GM12878 (cell line): ENCODE measurements at regions not wholly inside any gene's neighbourhood (a gene's known extent, or its start where the extent isn't known, plus 50 kb on each side); places are given as distances from the start of the nearest gene placed in this dataset.

ENCODE experiments used
- ATAC-seq: fragments of 200-7000 bp; cut with Tn5 transposase; 3 replicates; pipeline ENCODE4 v1.9.1; 2020; ENCODE audit warnings: mild to moderate bottlenecking, moderate library complexity
- BruUV-seq: library from RNA; stranded (reverse); fragments of 400-500 nt; replicated peaks from 2 replicates; lab custom pipeline; 2021; lab: Mats Ljungman, UMichigan
- CTCF ChIA-PET: fragments of 300-600 bp; sonication (Branson Sonifier 250); formaldehyde crosslinking; extraction: SDS; loops from one replicate; lab custom pipeline; 2021; ENCODE audit warnings: inconsistent platforms; lab: Yijun Ruan, JAX
- POLR2A ChIA-PET: fragments of 350-600 bp; formaldehyde crosslinking; extraction: SDS; loops from one replicate; lab custom pipeline; 2021; ENCODE audit warnings: inconsistent platforms; lab: Charles Lee
- RAD21 ChIA-PET: fragments of 300-600 bp; sonication (Branson Sonifier 250); formaldehyde crosslinking; loops from one replicate; lab custom pipeline; 2023; ENCODE audit warnings: antibody characterized with exemption; ENCODE audit not compliant: unreplicated experiment; lab: Charles Lee
- SMC1A ChIA-PET: fragments of 300-600 bp; sonication (Branson Sonifier 250); formaldehyde crosslinking; loops from one replicate; lab custom pipeline; 2023; ENCODE audit not compliant: unreplicated experiment, uncharacterized antibody; lab: Charles Lee
- DNase-seq: peaks from one replicate; pipeline ENCODE4 v3.0.0-alpha.2; 2011; ENCODE audit warnings: low read depth, low spot score
- FAIRE-seq: peaks from 3 replicates; lab custom pipeline; 2011; peaks lifted over from hg19 to GRCh38; lab: Jason Lieb, UNC
- H2AFZ ChIP-seq: 2 replicates; pipeline ENCODE4 v1.6.0; 2011; ENCODE audit warnings: low read depth, low read length, control low read depth; ENCODE audit not compliant: control insufficient read depth
- H3K27ac ChIP-seq: 2 replicates; pipeline ENCODE4 v1.5.1; 2011; ENCODE audit warnings: control low read depth; ENCODE audit not compliant: control insufficient read depth, insufficient read depth
- H3K27me3 ChIP-seq, 2 experiments: replicated peaks in 1 of 2; 2 replicates each; pipeline versions ENCODE4 v1.6.0 to v1.6.1; 2011; ENCODE audit warnings: low read length in 1 of 2; ENCODE audit not compliant: control insufficient read depth in 2 of 2, insufficient read depth in 2 of 2
- H3K36me3 ChIP-seq, 2 experiments: 2 replicates each; pipeline ENCODE4 v1.5.1; 2011; ENCODE audit warnings: low read length in 1 of 2; ENCODE audit not compliant: control insufficient read depth in 2 of 2, insufficient read depth in 2 of 2
- H3K4me1 ChIP-seq: 2 replicates; pipeline ENCODE4 v1.6.1; 2011; ENCODE audit warnings: mild to moderate bottlenecking, low read length, moderate library complexity, mixed read lengths; ENCODE audit not compliant: control insufficient read depth, insufficient read depth
- H3K4me2 ChIP-seq: 2 replicates; pipeline ENCODE4 v1.6.0; 2011; ENCODE audit warnings: control low read depth; ENCODE audit not compliant: control insufficient read depth, insufficient read depth
- H3K4me3 ChIP-seq: fragments of 200-600 bp; sonication (generic); 2 replicates; pipeline ENCODE4 v1.5.1; 2016
- H3K79me2 ChIP-seq: 2 replicates; pipeline ENCODE4 v1.6.0; 2011; ENCODE audit warnings: low read length; ENCODE audit not compliant: control insufficient read depth, insufficient read depth
- H3K9ac ChIP-seq: 2 replicates; pipeline ENCODE4 v1.8.0; 2011; ENCODE audit warnings: low read length, control low read depth, mixed read lengths; ENCODE audit not compliant: control insufficient read depth, insufficient read depth
- H3K9me3 ChIP-seq: replicated peaks from 3 replicates; pipeline ENCODE4 v1.5.1; 2011; ENCODE audit warnings: mild to moderate bottlenecking, low read length; ENCODE audit not compliant: control insufficient read depth, insufficient read depth
- H4K20me1 ChIP-seq: 2 replicates; pipeline ENCODE4 v1.6.0; 2011; ENCODE audit not compliant: control insufficient read depth, insufficient read depth
- CUX1 ChIP-seq: IDR thresholded peaks from 2 replicates; pipeline ENCODE4 v1.6.1; 2012; ENCODE audit warnings: improper control_type of control experiment, low read depth, low read length; ENCODE audit not compliant: insufficient replicate concordance
- E4F1 ChIP-seq: fragments of 450-650 bp; IDR thresholded peaks from 2 replicates; pipeline ENCODE4 v1.6.1; 2018; ENCODE audit warnings: borderline replicate concordance, mild to moderate bottlenecking; ENCODE audit not compliant: partially characterized antibody
- MYC ChIP-seq: IDR thresholded peaks from 2 replicates; pipeline ENCODE4 v1.6.1; 2011; ENCODE audit warnings: mild to moderate bottlenecking, low read length, moderate library complexity, inconsistent platforms; ENCODE audit not compliant: insufficient read depth, insufficient replicate concordance, insufficient read length, severe bottlenecking
- RUNX3 ChIP-seq: IDR thresholded peaks from 2 replicates; pipeline ENCODE4 v1.6.1; 2012; ENCODE audit warnings: low read length, inconsistent platforms
- SP1 ChIP-seq: IDR thresholded peaks from one replicate; pipeline ENCODE4 v1.6.1; 2011; ENCODE audit warnings: low read depth, low read length
- SREBF1 ChIP-seq: IDR thresholded peaks from 2 replicates; pipeline ENCODE4 v1.6.1; 2012; ENCODE audit warnings: mild to moderate bottlenecking, low read length
- SREBF2 ChIP-seq: IDR thresholded peaks from 2 replicates; pipeline ENCODE4 v1.6.1; 2012; ENCODE audit warnings: mild to moderate bottlenecking, low read length
- ZBTB33 ChIP-seq: fragments of 450-650 bp; IDR thresholded peaks from 2 replicates; pipeline ENCODE4 v1.6.1; 2017; ENCODE audit warnings: mild to moderate bottlenecking
- ZBTB40 ChIP-seq: fragments of 450-650 bp; IDR thresholded peaks from 2 replicates; pipeline ENCODE4 v1.6.1; 2016; ENCODE audit warnings: mild to moderate bottlenecking, moderate library complexity, borderline replicate concordance
- ZNF217 ChIP-seq: fragments of 450-650 bp; IDR thresholded peaks from 2 replicates; pipeline ENCODE4 v1.6.1; 2017; ENCODE audit warnings: antibody characterized with exemption, mild to moderate bottlenecking
- ZZZ3 ChIP-seq: IDR thresholded peaks from 2 replicates; pipeline ENCODE4 v1.6.1; 2011; ENCODE audit warnings: low read depth; ENCODE audit not compliant: control insufficient read depth, insufficient read length
- WGBS: methylation state at CpG from one replicate; pipeline ENCODE4 v1.1.6; 2016; ENCODE audit warnings: low lambda C conversion rate; ENCODE audit not compliant: insufficient replicate concordance, insufficient coverage; ENCODE audit errors: missing lambda C conversion rate; 5-methylcytosine and 5-hydroxymethylcytosine counted together
- in situ Hi-C: fragments of 300-500 bp; cut with MboI; formaldehyde crosslinking; loops from 9 replicates; pipeline ENCODE4 v1.14.3; 2018; ENCODE audit warnings: mixed read lengths
- intact Hi-C: fragments of 100-400 bp; cut with micrococcal nuclease; formaldehyde crosslinking; loops from one replicate; pipeline ENCODE4 v1.14.2; 2022; ENCODE audit not compliant: unreplicated experiment

GRCh38 chr2:128768041-128768440 is 449.4 kb upstream of the HS6ST1 start:
- no peaks in the 10 kb centered on the region for H3K9me3 ChIP-seq
- no peak overlapping the region for H3K4me3 ChIP-seq
- H2AFZ ChIP-seq = no peak overlapping the region
- H4K20me1 ChIP-seq = no peaks in the 10 kb centered on the region
- DNase-seq = no peak
- ATAC-seq = no peak
- no peaks in the 10 kb centered on the region for H3K4me1 ChIP-seq
- intact Hi-C loops = no loop called here
- RAD21 ChIA-PET = no interaction called here
- no peaks in the 10 kb centered on the region for H3K27me3 ChIP-seq
- CTCF ChIA-PET = interaction anchor here (1.4 kb wide), 1 partner anchor 13 kb away, joined by 3 read pairs; no protein-coding TSS in a partner anchor
- no TSS peak for BruUV-seq
- in situ Hi-C loops = no loop called here
- FAIRE-seq = no peak
- H3K27ac ChIP-seq = no peak overlapping the region
- H3K4me2 ChIP-seq = no peak overlapping the region
- H3K79me2 ChIP-seq = no peaks in the 10 kb centered on the region
- SMC1A ChIA-PET = no interaction called here
- 7% methylated on average over 1 of the region's 1 CpG for WGBS
- POLR2A ChIA-PET = no interaction called here
- H3K9ac ChIP-seq = no peak overlapping the region
- no peaks in the 10 kb centered on the region for H3K36me3 ChIP-seq
- TF ChIP-seq E4F1 (no peak), ZBTB33 (no peak), ZZZ3 (no peak), SREBF1 (no peak), ZNF217 (no peak), ZBTB40 (no peak), SREBF2 (no peak), MYC (no peak), RUNX3 (no peak), SP1 (no peak), CUX1 (no peak)
